GM12864 (cell line): ENCODE measurements at regions not wholly inside any gene's neighbourhood (a gene's known extent, or its start where the extent isn't known, plus 50 kb on each side); places are given as distances from the start of the nearest gene placed in this dataset.

Experiments
- DNase-seq: peaks from one replicate; pipeline ENCODE4 v3.0.0-alpha.2; 2011; ENCODE audit warnings: low read depth
- H3K4me3 ChIP-seq: 2 replicates; pipeline ENCODE4 v1.5.1; 2011; ENCODE audit warnings: mild to moderate bottlenecking, low read depth, low read length, control low read depth
- TF ChIP-seq, protein P1 (sequence below): IDR thresholded peaks from 2 replicates; pipeline ENCODE4 v1.5.1; 2011; ENCODE audit warnings: low read depth, mild to moderate bottlenecking, moderate library complexity, low read length, control low read depth, inconsistent platforms; ENCODE audit errors: missing control alignments

DNA sequence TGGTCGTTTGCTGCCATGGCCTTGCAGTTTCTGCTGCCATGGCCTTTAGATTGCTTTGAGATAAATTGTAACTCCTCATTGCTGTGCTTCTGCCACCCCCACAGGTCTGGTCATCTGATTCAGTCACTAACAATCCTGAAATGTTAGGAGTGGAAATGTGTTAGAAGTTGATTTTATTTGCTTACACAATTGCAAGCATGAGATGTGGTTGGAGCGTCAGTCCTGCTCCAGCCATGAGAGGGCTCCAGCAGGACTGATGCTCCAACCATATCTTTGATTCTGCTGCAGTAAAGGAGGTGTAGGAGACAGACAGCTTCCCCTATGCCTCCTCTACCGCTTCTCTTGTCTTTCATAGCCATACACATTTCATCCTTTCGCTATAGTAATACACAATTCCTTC is 226.8 kb upstream of the RGS6 start:
- H3K4me3 ChIP-seq, result no peak overlapping the region
- no peak for DNase-seq
- TF ChIP-seq, protein P1, sequence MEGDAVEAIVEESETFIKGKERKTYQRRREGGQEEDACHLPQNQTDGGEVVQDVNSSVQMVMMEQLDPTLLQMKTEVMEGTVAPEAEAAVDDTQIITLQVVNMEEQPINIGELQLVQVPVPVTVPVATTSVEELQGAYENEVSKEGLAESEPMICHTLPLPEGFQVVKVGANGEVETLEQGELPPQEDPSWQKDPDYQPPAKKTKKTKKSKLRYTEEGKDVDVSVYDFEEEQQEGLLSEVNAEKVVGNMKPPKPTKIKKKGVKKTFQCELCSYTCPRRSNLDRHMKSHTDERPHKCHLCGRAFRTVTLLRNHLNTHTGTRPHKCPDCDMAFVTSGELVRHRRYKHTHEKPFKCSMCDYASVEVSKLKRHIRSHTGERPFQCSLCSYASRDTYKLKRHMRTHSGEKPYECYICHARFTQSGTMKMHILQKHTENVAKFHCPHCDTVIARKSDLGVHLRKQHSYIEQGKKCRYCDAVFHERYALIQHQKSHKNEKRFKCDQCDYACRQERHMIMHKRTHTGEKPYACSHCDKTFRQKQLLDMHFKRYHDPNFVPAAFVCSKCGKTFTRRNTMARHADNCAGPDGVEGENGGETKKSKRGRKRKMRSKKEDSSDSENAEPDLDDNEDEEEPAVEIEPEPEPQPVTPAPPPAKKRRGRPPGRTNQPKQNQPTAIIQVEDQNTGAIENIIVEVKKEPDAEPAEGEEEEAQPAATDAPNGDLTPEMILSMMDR, result no peak

DNA sequence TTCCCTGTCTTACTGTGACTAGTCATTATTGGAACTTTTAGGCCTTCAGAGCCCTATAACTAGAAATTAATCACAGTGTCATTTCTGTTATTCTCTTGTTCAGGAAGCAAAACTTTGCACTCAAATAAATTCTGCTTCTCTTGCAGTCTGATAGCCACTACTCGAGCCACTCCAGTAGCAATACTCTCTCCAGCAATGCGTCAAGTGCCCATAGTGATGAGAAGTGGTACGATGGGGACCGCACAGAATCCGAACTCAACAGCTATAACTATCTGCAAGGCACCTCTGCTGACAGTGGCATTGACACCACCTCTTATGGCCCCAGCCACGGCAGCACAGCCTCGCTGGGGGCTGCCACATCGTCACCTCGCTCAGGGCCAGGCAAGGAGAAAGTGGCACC is 223.2 kb upstream of the RGS6 start:
- TF ChIP-seq, protein P1, result no peak
- no peak for DNase-seq
- no peak overlapping the region for H3K4me3 ChIP-seq

DNA sequence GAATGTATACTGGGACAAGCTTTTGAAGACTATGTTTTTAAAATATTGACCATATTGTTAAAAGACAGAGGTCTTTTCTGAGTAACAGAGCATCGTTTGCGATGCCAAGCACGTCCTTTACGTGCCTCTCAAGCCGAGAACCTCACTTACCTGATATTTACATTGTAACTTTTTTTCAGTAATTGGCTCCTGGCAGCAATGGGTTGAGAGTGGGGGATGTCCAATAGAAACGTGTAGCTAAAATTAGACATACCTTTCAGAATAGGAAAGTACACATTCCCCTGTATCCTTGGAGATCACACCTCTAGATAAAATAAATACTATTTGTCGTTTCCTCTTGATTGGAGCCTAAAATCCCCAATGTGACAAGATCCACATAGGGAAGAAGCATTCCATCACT is 222.2 kb upstream of the RGS6 start:
- no peak overlapping the region for H3K4me3 ChIP-seq
- no peak for DNase-seq
- TF ChIP-seq, protein P1, result no peak

DNA sequence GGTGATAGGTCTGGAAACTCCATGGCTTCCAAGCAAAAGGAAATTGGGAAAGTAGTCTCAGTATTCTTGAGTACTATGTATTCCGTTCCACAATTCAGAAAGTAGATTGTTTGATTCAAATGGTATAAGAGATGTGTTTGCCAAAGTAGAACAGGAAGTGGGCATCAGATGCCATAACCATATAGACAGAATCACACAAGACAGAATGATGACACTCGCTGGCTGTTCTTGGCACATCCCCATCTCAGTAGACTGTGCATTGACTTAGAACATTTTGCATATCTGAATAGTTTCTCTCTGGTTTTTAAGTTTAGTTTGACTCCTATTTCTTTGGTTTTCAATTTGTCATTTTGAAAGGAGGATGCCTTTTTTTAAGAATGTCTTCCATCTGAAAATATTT is 221.1 kb upstream of the RGS6 start:
- H3K4me3 ChIP-seq, result no peak overlapping the region
- no peak for DNase-seq
- TF ChIP-seq, protein P1, result no peak

DNA sequence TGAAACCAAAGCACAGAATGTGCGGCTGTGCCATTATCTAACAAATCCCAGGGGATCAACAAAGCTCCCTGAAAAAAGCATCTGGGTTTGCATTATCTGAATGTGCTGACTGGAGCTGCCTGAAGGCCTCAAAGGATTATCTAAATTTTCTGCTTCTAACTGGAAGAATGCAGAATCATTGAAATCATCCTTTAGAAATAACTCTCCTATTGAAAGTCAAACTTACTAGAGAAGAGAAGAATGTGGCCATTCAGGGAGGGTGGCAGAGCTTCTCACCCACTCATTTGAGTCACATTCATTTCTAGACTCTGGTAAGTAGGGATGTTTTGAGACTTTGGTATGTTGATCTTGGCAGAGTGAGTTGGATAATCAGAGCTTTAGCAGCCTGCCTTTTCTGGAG is 220.6 kb upstream of the RGS6 start:
- no peak overlapping the region for H3K4me3 ChIP-seq
- TF ChIP-seq, protein P1, result no peak
- no peak for DNase-seq

DNA sequence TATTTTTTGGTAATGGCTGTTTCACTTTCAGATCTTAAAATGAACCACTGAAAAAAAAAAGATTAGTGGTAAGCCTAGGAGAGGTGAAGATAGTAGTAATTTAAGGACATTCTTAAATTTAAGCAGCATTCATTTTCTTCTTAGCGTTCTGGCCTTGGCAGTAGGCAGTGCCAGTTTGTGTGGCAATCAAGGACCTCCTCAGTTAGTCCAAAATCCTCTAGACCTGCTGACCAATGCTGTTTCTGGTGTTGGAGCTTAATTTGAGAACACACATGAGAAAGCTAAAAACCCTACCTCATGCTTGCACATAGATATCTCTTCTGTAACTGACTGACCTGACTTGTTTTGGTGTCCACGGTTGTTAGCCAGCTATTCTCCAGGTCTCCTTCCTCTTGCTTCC is 219.8 kb upstream of the RGS6 start:
- TF ChIP-seq, protein P1, result no peak
- no peak for DNase-seq
- no peak overlapping the region for H3K4me3 ChIP-seq

DNA sequence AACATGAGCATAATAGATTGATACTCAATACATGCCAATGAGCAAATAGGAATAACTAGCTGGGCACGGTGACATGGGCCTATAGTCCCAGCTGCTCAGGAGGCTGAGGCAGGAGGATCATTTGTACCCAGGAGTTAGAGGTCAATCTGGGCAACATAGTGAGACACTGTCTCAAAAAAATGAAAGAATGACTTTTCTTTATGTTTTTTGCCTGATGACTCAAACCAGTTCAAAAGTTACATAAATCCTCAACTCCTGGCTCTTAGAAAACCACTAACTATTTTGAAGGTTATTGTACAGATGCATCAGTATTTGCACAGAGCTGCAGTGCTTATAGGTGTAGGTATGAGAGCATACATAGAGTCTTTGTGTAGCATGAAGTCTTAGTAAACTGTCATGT is 219.2 kb upstream of the RGS6 start:
- TF ChIP-seq, protein P1, result no peak
- no peak for DNase-seq
- no peak overlapping the region for H3K4me3 ChIP-seq
